Ascending aorta (tissue), 2 donors: ENCODE measurements at regions not wholly inside any gene's neighbourhood (a gene's known extent, or its start where the extent isn't known, plus 50 kb on each side); places are given as distances from the start of the nearest gene placed in this dataset.
"Not testable (repeated sequence)": the region's sequence is repeated elsewhere in the genome, so short reads cannot be mapped to it uniquely, and the experiment has no call there.

Experiments used
- DNase-seq, 2 donors: peaks; one replicate each; pipeline ENCODE4 v3.0.0-alpha.2; 2019; ENCODE audit warnings: low spot score in 2 of 2
- H3K27ac ChIP-seq, 2 donors: fragments of 200-600 bp; sonication (generic); one replicate each; pipeline ENCODE4 v1.5.1; 2016 to 2017; ENCODE audit warnings: mild to moderate bottlenecking in 1 of 2
- H3K27me3 ChIP-seq: fragments of 200-600 bp; sonication (generic); one replicate; pipeline ENCODE4 v1.5.1; 2017
- H3K36me3 ChIP-seq, 2 donors: fragments of 200-600 bp; sonication (generic); one replicate each; pipeline ENCODE4 v1.5.1; 2016
- H3K4me1 ChIP-seq, 2 donors: fragments of 200-600 bp; sonication (generic); one replicate each; pipeline ENCODE4 v1.5.1; 2016 to 2017; ENCODE audit warnings: mild to moderate bottlenecking in 1 of 2
- H3K4me3 ChIP-seq, 2 donors: fragments of 200-600 bp; sonication (generic); one replicate each; pipeline ENCODE4 v1.5.1; 2016 to 2017; ENCODE audit warnings: mild to moderate bottlenecking in 1 of 2
- H3K9me3 ChIP-seq, 2 donors: fragments of 200-600 bp; sonication (generic); one replicate each; pipeline ENCODE4 v1.5.1; 2016
- intact Hi-C: fragments of 100-400 bp; cut with DNase I; formaldehyde crosslinking; loops from one replicate; pipeline ENCODE4 v1.15.1; 2023
- TF ChIP-seq, protein P1 (sequence below), 3 experiments: fragments of 200-600 bp in 2 of 3; fragments of 450-650 bp in 1 of 3; sonication (generic) in 2 of 3; IDR thresholded peaks; one replicate each; pipeline ENCODE4 v1.5.1; 2016 to 2019; ENCODE audit warnings: antibody characterized with exemption in 3 of 3, mild to moderate bottlenecking in 1 of 3, moderate library complexity in 1 of 3

GRCh38 chr20:30412972-30413371 is 844.5 kb upstream of the DEFB115 start:
- intact Hi-C loops: no loop called here
- TF ChIP-seq, protein P1, sequence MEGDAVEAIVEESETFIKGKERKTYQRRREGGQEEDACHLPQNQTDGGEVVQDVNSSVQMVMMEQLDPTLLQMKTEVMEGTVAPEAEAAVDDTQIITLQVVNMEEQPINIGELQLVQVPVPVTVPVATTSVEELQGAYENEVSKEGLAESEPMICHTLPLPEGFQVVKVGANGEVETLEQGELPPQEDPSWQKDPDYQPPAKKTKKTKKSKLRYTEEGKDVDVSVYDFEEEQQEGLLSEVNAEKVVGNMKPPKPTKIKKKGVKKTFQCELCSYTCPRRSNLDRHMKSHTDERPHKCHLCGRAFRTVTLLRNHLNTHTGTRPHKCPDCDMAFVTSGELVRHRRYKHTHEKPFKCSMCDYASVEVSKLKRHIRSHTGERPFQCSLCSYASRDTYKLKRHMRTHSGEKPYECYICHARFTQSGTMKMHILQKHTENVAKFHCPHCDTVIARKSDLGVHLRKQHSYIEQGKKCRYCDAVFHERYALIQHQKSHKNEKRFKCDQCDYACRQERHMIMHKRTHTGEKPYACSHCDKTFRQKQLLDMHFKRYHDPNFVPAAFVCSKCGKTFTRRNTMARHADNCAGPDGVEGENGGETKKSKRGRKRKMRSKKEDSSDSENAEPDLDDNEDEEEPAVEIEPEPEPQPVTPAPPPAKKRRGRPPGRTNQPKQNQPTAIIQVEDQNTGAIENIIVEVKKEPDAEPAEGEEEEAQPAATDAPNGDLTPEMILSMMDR (IDR thresholded peaks at IDR 0.05): no peak
- H3K4me3 ChIP-seq: no peak overlapping the region

DNA sequence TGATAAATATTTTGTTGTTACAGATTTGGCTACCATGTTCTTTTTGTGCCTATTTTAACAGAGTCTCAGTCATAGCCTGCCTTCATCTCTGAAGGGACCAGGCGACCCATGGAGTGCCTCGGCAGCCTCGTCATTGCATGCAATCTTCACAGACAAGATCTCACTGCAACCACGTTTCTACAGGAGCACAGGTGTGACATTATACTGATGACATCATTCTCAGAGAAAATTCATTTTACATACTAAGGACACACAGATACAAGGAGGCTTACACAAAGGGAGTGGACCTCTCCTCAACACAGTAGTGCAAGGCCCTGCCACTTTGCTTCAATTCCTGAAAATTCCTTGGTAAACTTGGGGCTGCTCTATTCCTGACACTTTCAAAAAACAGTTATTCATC is 840.1 kb upstream of the DEFB115 start:
- H3K4me1 ChIP-seq, H3K4me3 ChIP-seq, H3K27me3 ChIP-seq, intact Hi-C loops, H3K27ac ChIP-seq, H3K9me3 ChIP-seq, DNase-seq, H3K36me3 ChIP-seq: not testable (repeated sequence)

More at GRCh38 chr20:30412972-30413371, 844.5 kb upstream of the DEFB115 start:
- no peaks in the 10 kb centered on the region for H3K4me1 ChIP-seq
- no peaks in the 10 kb centered on the region for H3K27me3 ChIP-seq
- no peak overlapping the region for H3K27ac ChIP-seq
- H3K9me3 ChIP-seq: peaks cover 4% of the 10 kb centered on the region in 2 donors
- no peaks in the 10 kb centered on the region for H3K36me3 ChIP-seq
- DNase-seq: no peak

DNA sequence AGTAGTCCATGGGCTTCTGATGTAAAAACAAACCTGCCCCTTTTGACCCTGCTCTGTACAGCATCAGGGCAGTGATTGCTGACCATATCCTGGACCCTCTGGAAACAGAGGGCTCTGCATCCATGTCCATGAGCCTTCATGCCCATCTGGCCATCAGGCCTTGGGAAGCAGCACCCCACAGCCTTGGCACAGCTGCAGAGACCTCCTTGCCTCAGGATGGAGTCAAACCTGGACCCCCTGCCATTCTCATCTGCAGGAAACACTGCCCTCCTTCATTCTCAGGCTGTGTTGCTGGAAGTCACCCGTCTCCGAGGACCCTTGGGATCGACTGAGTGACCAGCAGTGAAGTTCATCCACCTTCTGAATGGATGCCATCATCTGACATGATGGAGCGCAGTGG is 839.1 kb upstream of the DEFB115 start:
- H3K9me3 ChIP-seq, DNase-seq, H3K36me3 ChIP-seq, intact Hi-C loops, H3K27me3 ChIP-seq, H3K27ac ChIP-seq, H3K4me3 ChIP-seq, H3K4me1 ChIP-seq: not testable (repeated sequence)

DNA sequence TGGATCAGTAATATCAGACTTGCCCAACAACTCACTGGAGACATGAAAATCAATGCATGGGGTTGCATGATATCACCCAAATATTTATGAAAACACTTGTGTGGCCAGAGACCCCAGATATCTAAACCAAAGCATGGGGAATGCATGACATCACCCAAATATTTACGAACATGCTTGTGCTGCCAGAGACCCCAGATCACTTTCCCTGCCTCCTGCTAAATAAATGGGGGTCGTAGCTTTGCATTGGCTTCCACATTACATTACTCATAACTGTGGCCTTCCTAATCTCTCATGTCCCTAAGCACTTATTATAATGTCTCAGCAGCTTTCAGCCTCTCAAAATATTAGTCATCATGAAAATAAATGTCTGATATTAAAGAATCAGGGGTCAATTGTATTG is 838.0 kb upstream of the DEFB115 start:
- DNase-seq: no peak
- no peaks in the 10 kb centered on the region for H3K9me3 ChIP-seq
- TF ChIP-seq, protein P1 (IDR thresholded peaks at IDR 0.05): no peak
- H3K36me3 ChIP-seq: no peaks in the 10 kb centered on the region
- intact Hi-C loops: no loop called here
- H3K4me3 ChIP-seq: no peak overlapping the region
- H3K27ac ChIP-seq: no peak overlapping the region
- no peaks in the 10 kb centered on the region for H3K4me1 ChIP-seq
- H3K27me3 ChIP-seq: no peaks in the 10 kb centered on the region

- H3K27ac ChIP-seq, H3K9me3 ChIP-seq, H3K27me3 ChIP-seq, H3K4me3 ChIP-seq, H3K36me3 ChIP-seq, H3K4me1 ChIP-seq, intact Hi-C loops, DNase-seq: not testable (repeated sequence)
Observed at GRCh38 chr20:30419871-30420420, 837.5 kb upstream of the DEFB115 start.
